CD4-positive, alpha-beta memory T cell (primary cell): ENCODE measurements at regions not wholly inside any gene's neighbourhood (a gene's known extent, or its start where the extent isn't known, plus 50 kb on each side); places are given as distances from the start of the nearest gene placed in this dataset.
A peak's percentile ranks its signal among the peaks of the same experiment; 100 is the strongest.

Source experiments
- CTCF ChIA-PET: fragments of 350-600 bp; sonication (Branson Sonifier 250); formaldehyde crosslinking; loops from one replicate; lab custom pipeline; 2021; ENCODE audit warnings: inconsistent platforms; ENCODE audit not compliant: partially characterized antibody; lab: Charles Lee
- POLR2A ChIA-PET: fragments of 350-600 bp; sonication (Branson Sonifier 250); formaldehyde crosslinking; loops from one replicate; lab custom pipeline; 2021; ENCODE audit not compliant: partially characterized antibody; lab: Charles Lee
- DNase-seq, 5 donors: peaks; one replicate each; pipeline versions ENCODE4 v3.0.0 to v3.0.0-alpha.2; 2020 to 2022; ENCODE audit warnings: mixed read lengths in 1 of 5
- H3K27ac ChIP-seq: one replicate; pipeline ENCODE4 v1.7.0; 2013; ENCODE audit warnings: low read depth, low read length
- H3K27me3 ChIP-seq: 2 replicates; pipeline ENCODE4 v1.7.0; 2013; ENCODE audit warnings: mild to moderate bottlenecking, low read length, moderate library complexity; ENCODE audit not compliant: insufficient read depth
- H3K36me3 ChIP-seq: 2 replicates; pipeline ENCODE4 v1.7.0; 2013; ENCODE audit warnings: mild to moderate bottlenecking, low read length, moderate library complexity; ENCODE audit not compliant: insufficient read depth
- H3K4me1 ChIP-seq: 2 replicates; pipeline ENCODE4 v1.7.0; 2013; ENCODE audit warnings: mild to moderate bottlenecking, low read length, moderate library complexity; ENCODE audit not compliant: insufficient read depth
- H3K4me3 ChIP-seq, 2 donors: one replicate each; pipeline ENCODE4 v1.7.0; 2013; ENCODE audit warnings: low read length in 2 of 2, mild to moderate bottlenecking in 1 of 2
- H3K9me3 ChIP-seq, 2 donors: one replicate each; pipeline ENCODE4 v1.7.0; 2013; ENCODE audit warnings: low read length in 2 of 2, control low read depth in 1 of 2; ENCODE audit not compliant: control insufficient read depth in 1 of 2
- H3K27ac Mint-ChIP-seq, 7 donors: one replicate each; pipeline ENCODE4 v1.8.0; 2020 to 2021; ENCODE audit warnings: mixed read lengths in 7 of 7, mild to moderate bottlenecking in 6 of 7, inconsistent platforms in 3 of 7, moderate library complexity in 3 of 7
- H3K27me3 Mint-ChIP-seq, 2 donors: one replicate each; pipeline ENCODE4 v1.8.0; 2020 to 2021; ENCODE audit warnings: mixed read lengths in 2 of 2
- H3K36me3 Mint-ChIP-seq, 2 donors: one replicate each; pipeline ENCODE4 v1.8.0; 2020 to 2021; ENCODE audit warnings: mixed read lengths in 2 of 2, inconsistent platforms in 1 of 2, mild to moderate bottlenecking in 1 of 2
- H3K4me1 Mint-ChIP-seq, 4 donors: one replicate each; pipeline ENCODE4 v1.8.0; 2020 to 2021; ENCODE audit warnings: mixed read lengths in 4 of 4, mild to moderate bottlenecking in 1 of 4
- H3K4me3 Mint-ChIP-seq, 8 donors: one replicate each; pipeline ENCODE4 v1.8.0; 2020 to 2021; ENCODE audit warnings: mixed read lengths in 8 of 8, mild to moderate bottlenecking in 7 of 8, moderate library complexity in 6 of 8, inconsistent platforms in 3 of 8
- H3K9me3 Mint-ChIP-seq, 8 donors: one replicate each; pipeline ENCODE4 v1.8.0; 2020 to 2021; ENCODE audit warnings: mixed read lengths in 8 of 8, mild to moderate bottlenecking in 5 of 8, inconsistent platforms in 3 of 8, moderate library complexity in 1 of 8
- intact Hi-C: fragments of 100-400 bp; cut with micrococcal nuclease; formaldehyde crosslinking; loops from one replicate; pipeline ENCODE4 v1.15.1; 2023

- intact Hi-C loops, result no loop called here
- POLR2A ChIA-PET, result no interaction called here
- no peak overlapping the region for H3K27ac ChIP-seq
Observed at GRCh38 chr2:200013906-200014305, 58.5 kb downstream of the MAIP1 start.

GRCh38 chr2:200021449-200022114 lies 66.2 kb downstream of the MAIP1 start:
- no peaks in the 10 kb centered on the region for H3K4me1 Mint-ChIP-seq
- H3K27ac Mint-ChIP-seq, result no peak overlapping the region

More at GRCh38 chr2:200013906-200014305, 58.5 kb downstream of the MAIP1 start:
- H3K9me3 ChIP-seq, result no peaks in the 10 kb centered on the region
- H3K4me1 ChIP-seq, result no peaks in the 10 kb centered on the region
- H3K36me3 ChIP-seq, result no peaks in the 10 kb centered on the region
- no peaks in the 10 kb centered on the region for H3K27me3 ChIP-seq
- H3K9me3 Mint-ChIP-seq, result peaks cover 0 to 6% (median 1%) of the 10 kb centered on the region in 8 donors
- no peak for DNase-seq
- H3K4me3 ChIP-seq, result no peak overlapping the region
- H3K4me3 Mint-ChIP-seq, result no peak overlapping the region
- no peaks in the 10 kb centered on the region for H3K36me3 Mint-ChIP-seq
- H3K27ac Mint-ChIP-seq, result no peak overlapping the region
- CTCF ChIA-PET, result no interaction called here
- H3K4me1 Mint-ChIP-seq, result no peaks in the 10 kb centered on the region
- peaks cover 3 to 4% of the 10 kb centered on the region in 2 donors for H3K27me3 Mint-ChIP-seq

GRCh38 chr2:200022511-200022910 lies 67.1 kb downstream of the MAIP1 start:
- Mint-ChIP-seq H3K4me3 (no peak overlapping the region), H3K9me3 (peaks cover 0 to 2% (median 0%) of the 10 kb centered on the region in 8 donors), H3K36me3 (no peaks in the 10 kb centered on the region), H3K27ac (no peak overlapping the region), H3K27me3 (peaks cover 11 to 17% of the 10 kb centered on the region in 2 donors), H3K4me1 (no peaks in the 10 kb centered on the region)
- intact Hi-C loops, result no loop called here
- Histone ChIP-seq H3K27ac (no peak overlapping the region), H3K36me3 (no peaks in the 10 kb centered on the region), H3K4me3 (no peak overlapping the region), H3K27me3 (peaks cover 3% of the 10 kb centered on the region), H3K4me1 (no peaks in the 10 kb centered on the region), H3K9me3 (no peaks in the 10 kb centered on the region)
- CTCF ChIA-PET, result no interaction called here
- POLR2A ChIA-PET, result no interaction called here
- no peak for DNase-seq

More at GRCh38 chr2:200021449-200022114, 66.2 kb downstream of the MAIP1 start:
- Mint-ChIP-seq H3K4me3 (no peak overlapping the region), H3K27me3 (peaks cover 8 to 17% of the 10 kb centered on the region in 2 donors), H3K36me3 (no peaks in the 10 kb centered on the region), H3K9me3 (peaks cover 0 to 5% (median 2%) of the 10 kb centered on the region in 8 donors)
- DNase-seq, result no peak
- no peak overlapping the region for H3K27ac ChIP-seq
- peaks cover 3% of the 10 kb centered on the region for H3K27me3 ChIP-seq
- POLR2A ChIA-PET, result no interaction called here
- H3K4me3 ChIP-seq, result no peak overlapping the region
- intact Hi-C loops, result no loop called here
- CTCF ChIA-PET, result interaction anchor here (1.5 kb wide), 1 partner anchor 36 kb away, joined by 3 read pairs; no protein-coding TSS in a partner anchor
- no peaks in the 10 kb centered on the region for H3K36me3 ChIP-seq
- no peaks in the 10 kb centered on the region for H3K4me1 ChIP-seq
- H3K9me3 ChIP-seq, result no peaks in the 10 kb centered on the region

- no peaks in the 10 kb centered on the region for H3K9me3 ChIP-seq
- no peaks in the 10 kb centered on the region for H3K4me1 Mint-ChIP-seq
- no peak overlapping the region for H3K27ac ChIP-seq
- DNase-seq, result no peak
- H3K4me3 Mint-ChIP-seq, result no peak overlapping the region
- no peaks in the 10 kb centered on the region for H3K36me3 Mint-ChIP-seq
- CTCF ChIA-PET, result no interaction called here
- POLR2A ChIA-PET, result no interaction called here
- no peak overlapping the region for H3K4me3 ChIP-seq
- H3K27me3 Mint-ChIP-seq, result peaks cover 9 to 17% of the 10 kb centered on the region in 2 donors
- H3K4me1 ChIP-seq, result no peaks in the 10 kb centered on the region
- peaks cover 0 to 2% (median 0%) of the 10 kb centered on the region in 8 donors for H3K9me3 Mint-ChIP-seq
- peaks cover 3% of the 10 kb centered on the region for H3K27me3 ChIP-seq
- intact Hi-C loops, result no loop called here
- peak overlapping the region in 1 of 7 donors; percentile 3 for H3K27ac Mint-ChIP-seq
- H3K36me3 ChIP-seq, result no peaks in the 10 kb centered on the region
Observed at GRCh38 chr2:200023570-200023969, 68.2 kb downstream of the MAIP1 start.

- H3K9me3 ChIP-seq, result no peaks in the 10 kb centered on the region
- Mint-ChIP-seq H3K27me3 (peaks cover 6 to 18% of the 10 kb centered on the region in 2 donors), H3K9me3 (peaks cover 0 to 2% (median 0%) of the 10 kb centered on the region in 8 donors), H3K4me1 (no peaks in the 10 kb centered on the region), H3K4me3 (no peak overlapping the region), H3K27ac (no peak overlapping the region), H3K36me3 (no peaks in the 10 kb centered on the region)
- peaks cover 3% of the 10 kb centered on the region for H3K27me3 ChIP-seq
- POLR2A ChIA-PET, result no interaction called here
- no peak overlapping the region for H3K4me3 ChIP-seq
- no peaks in the 10 kb centered on the region for H3K4me1 ChIP-seq
- DNase-seq, result no peak
- CTCF ChIA-PET, result no interaction called here
- H3K36me3 ChIP-seq, result no peaks in the 10 kb centered on the region
- no peak overlapping the region for H3K27ac ChIP-seq
- intact Hi-C loops, result no loop called here
Observed at GRCh38 chr2:200025717-200026116, 70.3 kb downstream of the MAIP1 start.

- Mint-ChIP-seq H3K36me3 (no peaks in the 10 kb centered on the region), H3K4me1 (no peaks in the 10 kb centered on the region), H3K4me3 (no peak overlapping the region), H3K9me3 (no peaks in the 10 kb centered on the region), H3K27ac (no peak overlapping the region), H3K27me3 (peaks cover 6 to 14% of the 10 kb centered on the region in 2 donors)
- no peaks in the 10 kb centered on the region for H3K36me3 ChIP-seq
- CTCF ChIA-PET, result no interaction called here
- POLR2A ChIA-PET, result no interaction called here
- intact Hi-C loops, result no loop called here
- DNase-seq, result no peak
- H3K4me3 ChIP-seq, result no peak overlapping the region
- peaks cover 3% of the 10 kb centered on the region for H3K27me3 ChIP-seq
- no peak overlapping the region for H3K27ac ChIP-seq
- H3K4me1 ChIP-seq, result no peaks in the 10 kb centered on the region
- H3K9me3 ChIP-seq, result no peaks in the 10 kb centered on the region
Observed at GRCh38 chr2:200026332-200027230, 71.2 kb downstream of the MAIP1 start.

- H3K27me3 Mint-ChIP-seq, result peaks cover 10 to 11% of the 10 kb centered on the region in 2 donors
- no peaks in the 10 kb centered on the region for H3K27me3 ChIP-seq
- H3K27ac Mint-ChIP-seq, result no peak overlapping the region
- no peaks in the 10 kb centered on the region for H3K4me1 ChIP-seq
- H3K4me3 ChIP-seq, result no peak overlapping the region
- intact Hi-C loops, result no loop called here
- H3K4me1 Mint-ChIP-seq, result no peaks in the 10 kb centered on the region
- H3K4me3 Mint-ChIP-seq, result no peak overlapping the region
- CTCF ChIA-PET, result no interaction called here
- no peaks in the 10 kb centered on the region for H3K9me3 Mint-ChIP-seq
- DNase-seq, result no peak
- no peaks in the 10 kb centered on the region for H3K9me3 ChIP-seq
- no peaks in the 10 kb centered on the region for H3K36me3 ChIP-seq
- POLR2A ChIA-PET, result no interaction called here
- H3K36me3 Mint-ChIP-seq, result no peaks in the 10 kb centered on the region
- no peak overlapping the region for H3K27ac ChIP-seq
Observed at GRCh38 chr2:200028998-200029397, 73.6 kb downstream of the MAIP1 start.
